ENCODE measurements at regions not wholly inside any gene's neighbourhood (a gene's known extent, or its start where the extent isn't known, plus 50 kb on each side); places are given as distances from the start of the nearest gene placed in this dataset.

DNA sequence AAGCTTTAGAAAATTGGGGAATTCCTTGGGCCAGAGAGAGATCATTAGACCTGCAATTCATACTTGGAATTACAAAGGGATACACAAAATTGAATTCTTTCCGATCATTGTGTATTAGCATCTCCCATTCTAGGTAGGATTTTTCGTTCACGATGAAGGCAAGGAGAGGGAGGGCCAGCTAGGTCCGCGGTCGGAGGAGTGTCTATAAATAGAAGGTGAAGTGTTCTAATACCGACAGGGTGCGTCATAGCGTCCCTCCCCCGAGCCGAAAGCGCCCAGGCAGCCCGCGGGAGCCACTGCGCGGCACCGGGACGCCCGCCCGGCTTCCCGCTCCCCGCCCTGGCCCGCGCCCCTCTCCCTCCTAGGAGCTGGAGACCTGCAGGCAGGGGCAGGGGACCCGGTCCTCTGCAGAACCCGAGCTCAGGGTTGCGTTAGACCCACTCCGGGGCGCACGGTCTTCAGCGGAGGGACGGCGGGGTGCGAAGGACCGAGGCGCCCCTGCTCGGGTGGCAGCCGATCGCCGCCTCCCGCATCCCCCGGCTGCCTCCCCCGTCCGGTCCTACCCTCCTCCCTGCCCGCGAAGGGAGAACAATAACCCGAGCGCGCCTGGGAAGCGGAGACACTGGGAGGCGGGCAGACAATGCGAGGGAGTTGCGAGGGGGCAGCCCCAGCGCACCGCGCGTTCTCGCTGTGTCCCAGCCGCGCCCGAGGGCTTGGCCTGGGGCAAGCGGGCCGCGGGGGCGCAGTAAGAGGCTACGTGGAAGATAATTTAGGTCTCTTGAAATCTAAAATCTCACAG is 114.2 kb upstream of the SERTAD2 start (continued):
- TF ChIP-seq, protein P1, sequence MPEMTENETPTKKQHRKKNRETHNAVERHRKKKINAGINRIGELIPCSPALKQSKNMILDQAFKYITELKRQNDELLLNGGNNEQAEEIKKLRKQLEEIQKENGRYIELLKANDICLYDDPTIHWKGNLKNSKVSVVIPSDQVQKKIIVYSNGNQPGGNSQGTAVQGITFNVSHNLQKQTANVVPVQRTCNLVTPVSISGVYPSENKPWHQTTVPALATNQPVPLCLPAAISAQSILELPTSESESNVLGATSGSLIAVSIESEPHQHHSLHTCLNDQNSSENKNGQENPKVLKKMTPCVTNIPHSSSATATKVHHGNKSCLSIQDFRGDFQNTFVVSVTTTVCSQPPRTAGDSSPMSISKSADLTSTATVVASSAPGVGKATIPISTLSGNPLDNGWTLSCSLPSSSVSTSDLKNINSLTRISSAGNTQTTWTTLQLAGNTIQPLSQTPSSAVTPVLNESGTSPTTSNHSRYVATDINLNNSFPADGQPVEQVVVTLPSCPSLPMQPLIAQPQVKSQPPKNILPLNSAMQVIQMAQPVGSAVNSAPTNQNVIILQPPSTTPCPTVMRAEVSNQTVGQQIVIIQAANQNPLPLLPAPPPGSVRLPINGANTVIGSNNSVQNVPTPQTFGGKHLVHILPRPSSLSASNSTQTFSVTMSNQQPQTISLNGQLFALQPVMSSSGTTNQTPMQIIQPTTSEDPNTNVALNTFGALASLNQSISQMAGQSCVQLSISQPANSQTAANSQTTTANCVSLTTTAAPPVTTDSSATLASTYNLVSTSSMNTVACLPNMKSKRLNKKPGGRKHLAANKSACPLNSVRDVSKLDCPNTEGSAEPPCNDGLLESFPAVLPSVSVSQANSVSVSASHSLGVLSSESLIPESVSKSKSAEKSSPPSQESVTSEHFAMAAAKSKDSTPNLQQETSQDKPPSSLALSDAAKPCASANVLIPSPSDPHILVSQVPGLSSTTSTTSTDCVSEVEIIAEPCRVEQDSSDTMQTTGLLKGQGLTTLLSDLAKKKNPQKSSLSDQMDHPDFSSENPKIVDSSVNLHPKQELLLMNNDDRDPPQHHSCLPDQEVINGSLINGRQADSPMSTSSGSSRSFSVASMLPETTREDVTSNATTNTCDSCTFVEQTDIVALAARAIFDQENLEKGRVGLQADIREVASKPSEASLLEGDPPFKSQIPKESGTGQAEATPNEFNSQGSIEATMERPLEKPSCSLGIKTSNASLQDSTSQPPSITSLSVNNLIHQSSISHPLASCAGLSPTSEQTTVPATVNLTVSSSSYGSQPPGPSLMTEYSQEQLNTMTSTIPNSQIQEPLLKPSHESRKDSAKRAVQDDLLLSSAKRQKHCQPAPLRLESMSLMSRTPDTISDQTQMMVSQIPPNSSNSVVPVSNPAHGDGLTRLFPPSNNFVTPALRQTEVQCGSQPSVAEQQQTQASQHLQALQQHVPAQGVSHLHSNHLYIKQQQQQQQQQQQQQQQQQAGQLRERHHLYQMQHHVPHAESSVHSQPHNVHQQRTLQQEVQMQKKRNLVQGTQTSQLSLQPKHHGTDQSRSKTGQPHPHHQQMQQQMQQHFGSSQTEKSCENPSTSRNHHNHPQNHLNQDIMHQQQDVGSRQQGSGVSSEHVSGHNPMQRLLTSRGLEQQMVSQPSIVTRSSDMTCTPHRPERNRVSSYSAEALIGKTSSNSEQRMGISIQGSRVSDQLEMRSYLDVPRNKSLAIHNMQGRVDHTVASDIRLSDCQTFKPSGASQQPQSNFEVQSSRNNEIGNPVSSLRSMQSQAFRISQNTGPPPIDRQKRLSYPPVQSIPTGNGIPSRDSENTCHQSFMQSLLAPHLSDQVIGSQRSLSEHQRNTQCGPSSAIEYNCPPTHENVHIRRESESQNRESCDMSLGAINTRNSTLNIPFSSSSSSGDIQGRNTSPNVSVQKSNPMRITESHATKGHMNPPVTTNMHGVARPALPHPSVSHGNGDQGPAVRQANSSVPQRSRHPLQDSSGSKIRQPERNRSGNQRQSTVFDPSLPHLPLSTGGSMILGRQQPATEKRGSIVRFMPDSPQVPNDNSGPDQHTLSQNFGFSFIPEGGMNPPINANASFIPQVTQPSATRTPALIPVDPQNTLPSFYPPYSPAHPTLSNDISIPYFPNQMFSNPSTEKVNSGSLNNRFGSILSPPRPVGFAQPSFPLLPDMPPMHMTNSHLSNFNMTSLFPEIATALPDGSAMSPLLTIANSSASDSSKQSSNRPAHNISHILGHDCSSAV (CRISPR knock-in tag; IDR thresholded peaks at IDR 0.05; ENCODE audit: borderline replicate concordance) = no peak
- TF ChIP-seq ZNF451 (CRISPR knock-in tag; IDR thresholded peaks at IDR 0.05) (no peak), PREB (CRISPR knock-in tag; IDR thresholded peaks at IDR 0.05) (no peak), ZNF354B (CRISPR knock-in tag; IDR thresholded peaks at IDR 0.05) (no peak), TMF1 (CRISPR knock-in tag; IDR thresholded peaks at IDR 0.05; ENCODE audit: low read depth) (no peak), ZBTB7B (CRISPR knock-in tag; IDR thresholded peaks at IDR 0.05) (0 out of 2 replicates have a peak, but pooled peaks have one; percentile 59), ZNF766 (CRISPR knock-in tag; IDR thresholded peaks at IDR 0.05; ENCODE audit: borderline replicate concordance) (0 out of 2 replicates have a peak, but pooled peaks have one; percentile 34), CENPX (CRISPR knock-in tag; IDR thresholded peaks at IDR 0.05) (no peak), MED13 (CRISPR knock-in tag; IDR thresholded peaks at IDR 0.05) (peak; percentile 36; the same call in 1 of the 2 replicates), ATF5 (CRISPR knock-in tag; IDR thresholded peaks at IDR 0.05; ENCODE audit: low read depth) (no peak), YEATS4 (CRISPR knock-in tag; IDR thresholded peaks at IDR 0.05; ENCODE audit: borderline replicate concordance) (peak; percentile 31; the same call in 1 of the 2 replicates), RBM39 (IDR thresholded peaks at IDR 0.05; ENCODE audit: low read depth, low read length, poor library complexity, severe bottlenecking) (peak; percentile 29), BRF2 (CRISPR knock-in tag; IDR thresholded peaks at IDR 0.05) (no peak)
- TF ChIP-seq, protein P2, sequence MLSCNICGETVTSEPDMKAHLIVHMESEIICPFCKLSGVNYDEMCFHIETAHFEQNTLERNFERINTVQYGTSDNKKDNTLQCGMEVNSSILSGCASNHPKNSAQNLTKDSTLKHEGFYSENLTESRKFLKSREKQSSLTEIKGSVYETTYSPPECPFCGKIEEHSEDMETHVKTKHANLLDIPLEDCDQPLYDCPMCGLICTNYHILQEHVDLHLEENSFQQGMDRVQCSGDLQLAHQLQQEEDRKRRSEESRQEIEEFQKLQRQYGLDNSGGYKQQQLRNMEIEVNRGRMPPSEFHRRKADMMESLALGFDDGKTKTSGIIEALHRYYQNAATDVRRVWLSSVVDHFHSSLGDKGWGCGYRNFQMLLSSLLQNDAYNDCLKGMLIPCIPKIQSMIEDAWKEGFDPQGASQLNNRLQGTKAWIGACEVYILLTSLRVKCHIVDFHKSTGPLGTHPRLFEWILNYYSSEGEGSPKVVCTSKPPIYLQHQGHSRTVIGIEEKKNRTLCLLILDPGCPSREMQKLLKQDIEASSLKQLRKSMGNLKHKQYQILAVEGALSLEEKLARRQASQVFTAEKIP (CRISPR knock-in tag; IDR thresholded peaks at IDR 0.05; ENCODE audit: borderline replicate concordance) = no peak
- TF ChIP-seq, protein P3, sequence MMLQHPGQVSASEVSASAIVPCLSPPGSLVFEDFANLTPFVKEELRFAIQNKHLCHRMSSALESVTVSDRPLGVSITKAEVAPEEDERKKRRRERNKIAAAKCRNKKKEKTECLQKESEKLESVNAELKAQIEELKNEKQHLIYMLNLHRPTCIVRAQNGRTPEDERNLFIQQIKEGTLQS (CRISPR knock-in tag; IDR thresholded peaks at IDR 0.05) = 0 out of 2 replicates have a peak, but pooled peaks have one; percentile 40

Data from HepG2 (cell line).